GM19240 (cell line): ENCODE measurements at regions not wholly inside any gene's neighbourhood (a gene's known extent, or its start where the extent isn't known, plus 50 kb on each side); places are given as distances from the start of the nearest gene placed in this dataset.
"Not testable (repeated sequence)": the region's sequence is repeated elsewhere in the genome, so short reads cannot be mapped to it uniquely, and the experiment has no call there.

ENCODE experiments used
- DNase-seq: peaks from one replicate; pipeline ENCODE4 v3.0.0; 2011; ENCODE audit warnings: low spot score; ENCODE audit not compliant: insufficient read length

DNA sequence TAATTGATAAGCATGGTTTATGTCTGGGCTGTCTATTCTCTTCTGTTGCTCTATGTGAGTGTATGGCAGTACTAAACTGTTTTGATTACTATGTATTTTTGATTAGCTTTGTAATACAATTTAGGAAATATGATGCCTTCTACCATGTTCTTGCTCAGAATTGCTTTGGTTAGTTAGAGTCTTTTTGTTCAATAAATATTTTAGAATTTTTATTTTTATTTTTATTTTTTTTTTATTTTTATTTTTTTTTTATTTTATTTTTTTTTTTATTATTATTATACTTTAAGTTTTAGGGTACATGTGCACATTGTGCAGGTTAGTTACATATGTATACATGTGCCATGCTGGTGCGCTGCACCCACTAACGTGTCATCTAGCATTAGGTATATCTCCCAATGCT, 710.3 kb downstream of the GBE1 start:
- not testable (repeated sequence) for DNase-seq

DNA sequence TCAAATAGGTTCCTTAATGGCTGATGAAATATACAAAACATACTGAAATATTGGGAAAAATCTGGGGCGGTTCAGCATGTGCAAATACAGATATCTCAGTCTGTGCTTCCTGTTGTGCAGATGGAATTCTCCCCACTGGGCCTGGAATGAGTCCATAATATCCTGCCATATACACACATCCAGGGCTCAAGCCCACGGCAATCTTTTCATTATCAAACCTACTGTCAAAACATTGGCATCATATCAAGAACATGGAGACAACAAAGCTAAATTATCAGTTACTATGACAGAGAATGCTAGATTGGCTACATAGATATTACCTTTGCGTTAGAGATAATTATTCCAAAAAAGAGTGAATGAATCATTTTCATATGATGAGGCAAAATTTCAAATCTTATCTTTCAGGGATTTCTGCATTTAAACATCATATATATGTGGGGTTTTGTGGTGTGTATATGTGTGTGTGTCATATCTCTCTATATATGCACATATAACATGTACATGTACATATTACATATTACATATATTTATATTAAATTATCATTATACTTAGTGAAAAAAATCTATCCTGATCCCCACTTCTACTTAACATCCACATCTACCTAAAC, 713.3 kb downstream of the GBE1 start:
- DNase-seq: no peak

DNA sequence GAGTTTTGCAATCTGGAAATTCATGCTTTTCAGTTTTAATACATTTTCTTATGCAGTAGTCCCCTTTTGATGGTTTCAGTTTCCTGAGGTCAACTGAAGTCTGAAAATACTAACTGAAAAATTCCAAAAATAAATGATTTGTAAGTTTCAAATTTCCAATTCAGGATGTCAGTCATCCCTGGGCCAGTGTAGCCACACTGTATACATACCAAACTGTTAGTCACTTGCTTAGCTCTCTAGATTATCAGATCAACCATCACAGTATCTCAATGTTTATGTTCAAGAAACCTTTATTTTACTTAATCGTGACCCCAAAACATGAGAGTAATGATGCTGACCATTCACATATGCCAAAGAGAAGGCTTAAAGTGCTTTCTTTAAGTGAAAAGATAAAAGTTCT, 715.5 kb downstream of the GBE1 start:
- no peak for DNase-seq

DNA sequence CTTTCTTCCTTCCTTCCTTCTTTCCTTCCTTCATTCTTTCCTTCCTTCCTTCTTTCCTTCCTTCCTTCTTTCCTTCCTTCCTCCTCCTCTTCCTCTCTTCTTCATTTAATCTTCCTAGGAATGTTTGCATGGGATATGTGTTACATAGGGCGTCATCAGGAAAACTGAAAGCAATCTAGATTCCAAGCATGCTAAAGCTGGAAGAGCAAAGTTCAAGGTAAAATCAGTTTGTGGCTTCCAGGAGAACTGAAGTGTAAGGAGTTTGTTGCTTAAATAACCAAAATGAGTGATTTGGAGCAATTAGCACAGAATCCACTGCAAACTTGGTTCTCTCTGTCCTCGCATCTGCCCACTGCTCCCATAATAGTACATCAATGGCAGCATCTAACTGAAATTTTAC, 716.2 kb downstream of the GBE1 start:
- DNase-seq: no peak

DNA sequence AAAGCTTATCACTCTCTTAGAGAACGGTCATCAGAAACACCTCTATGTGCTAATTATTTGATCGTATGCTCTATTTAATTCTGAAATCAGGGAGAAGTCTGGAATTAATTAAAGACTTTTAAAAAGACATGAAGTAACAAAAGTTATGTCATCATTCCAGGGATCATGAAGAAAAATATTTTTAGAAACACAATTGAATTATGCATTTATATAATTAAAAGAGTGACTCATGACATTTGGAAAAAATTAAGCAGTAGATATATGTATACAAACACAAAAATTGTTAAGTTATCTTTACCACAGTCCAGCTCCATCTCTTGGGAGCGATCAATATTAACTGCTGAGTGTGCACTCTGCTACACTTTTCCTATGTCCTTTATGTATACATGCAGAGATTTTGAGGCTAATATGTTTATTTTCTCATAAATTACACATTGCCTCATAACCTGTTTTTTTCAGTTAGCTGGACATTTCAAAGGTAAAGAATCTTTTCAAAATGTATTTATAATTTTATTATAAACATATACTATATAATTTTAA, 717.7 kb downstream of the GBE1 start:
- DNase-seq: no peak

DNA sequence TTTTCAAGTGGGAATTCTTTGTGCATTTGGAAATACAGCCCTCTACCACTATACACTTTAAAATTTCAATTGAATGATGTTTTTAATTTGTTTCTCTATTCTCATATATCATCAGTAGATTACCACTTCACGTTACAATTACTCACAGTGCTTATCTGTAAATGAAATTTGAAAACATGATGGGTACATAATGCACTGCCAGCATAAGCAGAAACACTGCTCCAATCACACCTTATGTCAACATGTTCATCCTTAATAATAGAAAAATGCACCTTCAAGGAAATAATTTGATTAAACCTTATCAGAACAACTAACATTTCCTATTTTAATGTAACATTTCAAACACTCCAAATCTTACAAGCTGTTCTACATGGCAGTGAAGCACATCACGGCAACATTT, 718.4 kb downstream of the GBE1 start:
- DNase-seq: no peak

DNA sequence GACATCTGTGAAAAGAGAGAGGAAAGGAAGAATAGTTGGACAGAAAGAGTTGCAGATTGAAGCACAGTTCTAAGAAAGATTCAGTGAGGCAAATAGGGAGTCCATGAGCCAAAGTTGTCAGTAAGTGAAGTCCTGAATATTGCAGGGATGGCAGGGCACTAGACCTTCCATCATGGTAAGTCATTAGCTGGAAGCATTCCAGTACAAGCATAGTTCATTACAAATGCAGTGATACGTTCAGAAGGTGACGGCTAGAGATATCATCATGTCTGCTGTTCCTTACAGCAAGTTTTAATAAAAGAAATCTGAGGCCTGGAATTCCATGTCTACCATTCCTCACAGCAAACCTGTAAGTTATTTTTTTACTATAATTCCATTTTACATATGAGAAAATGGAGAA, 720.1 kb downstream of the GBE1 start:
- DNase-seq: no peak

DNA sequence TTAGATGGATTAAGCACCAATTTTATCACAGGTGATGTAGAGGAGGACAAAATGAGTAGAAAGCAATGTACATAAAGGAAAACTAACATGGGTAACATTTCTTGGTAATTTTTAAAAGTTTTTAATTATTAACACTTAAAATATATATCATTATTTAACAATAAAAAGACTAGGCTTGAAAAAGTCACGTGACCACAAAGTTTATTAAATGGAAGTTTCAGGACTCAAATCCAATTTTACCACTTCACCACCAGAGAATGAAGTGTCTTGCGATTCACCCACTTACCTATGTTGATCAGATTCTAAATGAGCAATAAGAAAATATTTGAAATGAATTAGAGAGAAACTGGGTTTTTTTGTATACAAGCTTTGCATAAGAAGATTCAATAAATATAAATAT, 721.3 kb downstream of the GBE1 start:
- no peak for DNase-seq

DNA sequence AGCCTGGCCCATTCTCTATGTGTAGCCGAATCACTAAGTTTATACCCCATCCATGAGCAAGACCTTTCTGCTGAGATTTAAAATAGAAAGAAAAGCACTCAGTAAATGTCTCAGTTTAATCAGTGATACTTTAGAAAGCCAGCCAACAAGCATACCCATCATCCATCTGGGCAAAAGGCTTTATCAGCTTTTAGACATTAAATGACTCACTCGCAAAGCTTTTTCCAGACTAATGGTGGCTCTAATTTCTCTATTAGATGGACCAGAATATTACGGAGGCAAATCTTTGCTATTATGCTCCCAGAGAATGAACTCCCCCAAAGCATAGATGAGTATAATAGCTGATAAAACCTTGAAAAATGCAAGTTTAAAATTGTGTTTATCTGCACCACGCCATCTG, 727.8 kb downstream of the GBE1 start:
- no peak for DNase-seq

DNA sequence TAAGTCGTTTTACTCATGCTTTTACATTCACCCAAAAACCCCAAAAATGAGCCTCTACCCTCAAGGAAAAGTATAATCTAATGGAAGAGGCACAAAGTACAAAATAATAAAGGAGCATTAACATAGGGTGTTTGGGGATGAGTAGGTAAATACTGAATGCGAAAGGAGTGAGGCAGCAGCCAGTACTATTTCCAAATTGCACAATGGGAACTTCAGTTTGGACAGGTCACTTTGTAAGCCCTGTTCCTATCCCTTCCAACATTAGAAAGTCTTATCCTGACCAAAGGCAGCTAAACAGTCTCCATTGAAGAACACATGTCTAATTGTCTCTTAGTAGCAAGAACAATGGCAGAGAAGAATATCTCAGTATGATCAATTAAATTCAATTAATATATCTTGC, 728.3 kb downstream of the GBE1 start:
- no peak for DNase-seq

DNA sequence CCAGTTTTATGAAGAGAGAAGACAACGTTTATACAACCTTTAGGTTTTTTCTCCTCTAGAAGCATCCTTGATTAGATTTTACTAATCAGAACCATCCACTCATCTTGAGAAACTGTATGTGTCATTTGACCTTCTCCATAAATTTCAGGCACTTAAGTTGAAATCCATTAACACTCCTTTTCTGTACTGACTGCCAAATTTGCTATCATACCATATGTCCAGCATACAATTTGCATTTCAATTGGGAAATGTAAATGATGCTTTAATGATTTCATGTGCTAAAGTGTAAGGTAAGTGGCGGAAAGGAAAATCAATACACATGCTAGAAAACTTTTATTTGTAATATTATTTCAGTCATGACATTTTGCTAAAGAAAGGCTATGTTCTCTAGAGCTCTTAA, 731.6 kb downstream of the GBE1 start:
- no peak for DNase-seq

DNA sequence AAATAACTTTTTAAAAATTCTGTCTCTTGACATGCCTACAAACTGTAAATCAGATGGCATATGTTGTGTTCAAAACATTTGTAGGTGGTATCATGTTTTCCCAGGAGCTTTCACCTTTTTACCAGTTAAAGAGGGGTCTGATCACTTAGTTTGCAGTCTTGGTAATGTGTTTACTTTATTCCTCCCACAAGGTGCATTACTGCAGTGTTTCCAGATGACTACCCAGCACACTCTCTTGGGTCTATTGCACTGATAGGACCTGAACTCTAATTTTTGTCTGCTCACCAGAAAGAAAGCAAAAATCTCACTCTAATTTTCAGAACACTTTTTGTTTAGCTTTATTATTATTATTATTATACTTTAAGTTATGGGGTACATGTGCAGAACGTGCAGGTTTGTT, 734.1 kb downstream of the GBE1 start:
- no peak for DNase-seq

DNA sequence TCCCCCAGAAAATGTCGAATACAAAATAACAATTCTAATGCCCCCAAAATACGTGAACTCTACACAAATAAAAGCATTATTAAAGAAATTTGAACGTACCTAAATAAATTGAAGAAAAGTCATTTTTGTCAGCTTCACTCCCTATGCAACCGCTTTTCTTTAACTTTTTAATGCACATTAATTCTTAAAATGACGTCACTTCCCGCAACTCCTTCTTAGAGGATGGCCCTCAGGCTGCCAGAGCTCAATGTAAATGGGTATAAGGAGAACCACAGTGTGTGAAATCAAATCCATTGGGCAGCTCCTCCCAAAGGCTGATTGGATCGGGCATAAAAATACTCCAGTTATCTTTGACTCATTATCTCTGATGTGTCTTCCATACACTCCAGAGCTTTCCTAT, 736.9 kb downstream of the GBE1 start:
- DNase-seq: no peak

DNA sequence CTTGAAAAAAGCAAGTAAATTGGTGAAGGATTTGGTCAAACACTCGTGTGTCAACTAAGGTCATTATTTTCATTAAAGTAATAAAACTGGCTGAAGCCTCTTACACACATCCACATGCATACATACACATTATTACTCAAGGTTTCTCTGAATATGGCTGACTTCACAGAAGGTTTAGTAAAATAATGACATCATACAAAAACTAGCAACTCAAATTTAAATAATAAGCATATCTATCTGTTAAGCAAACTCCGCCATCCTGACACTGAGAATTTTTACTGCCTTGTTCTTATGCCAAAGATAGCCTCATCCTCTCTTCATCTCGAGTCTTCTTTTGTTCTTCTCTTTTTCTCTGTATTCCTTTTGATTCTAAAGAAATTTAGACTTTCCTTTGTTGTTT, 739.1 kb downstream of the GBE1 start:
- no peak for DNase-seq

DNA sequence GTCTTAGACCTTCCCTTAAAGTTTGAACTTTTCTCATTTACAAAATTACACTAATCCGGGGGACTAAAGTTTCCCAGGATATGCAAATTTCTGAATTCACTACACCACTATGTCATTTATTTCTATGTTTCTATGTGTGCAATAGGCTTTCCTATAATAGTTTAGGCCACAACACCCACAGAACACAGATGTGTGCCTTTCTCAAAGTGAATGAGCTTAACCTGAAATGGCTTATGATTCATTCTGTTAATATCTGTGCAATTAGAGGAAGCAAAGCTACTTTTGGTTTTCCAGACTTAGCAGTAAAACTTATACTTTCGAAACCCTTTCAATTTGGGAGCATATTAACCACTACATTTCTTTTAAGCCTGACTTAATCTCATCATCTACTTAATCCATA, 748.1 kb downstream of the GBE1 start:
- no peak for DNase-seq

DNA sequence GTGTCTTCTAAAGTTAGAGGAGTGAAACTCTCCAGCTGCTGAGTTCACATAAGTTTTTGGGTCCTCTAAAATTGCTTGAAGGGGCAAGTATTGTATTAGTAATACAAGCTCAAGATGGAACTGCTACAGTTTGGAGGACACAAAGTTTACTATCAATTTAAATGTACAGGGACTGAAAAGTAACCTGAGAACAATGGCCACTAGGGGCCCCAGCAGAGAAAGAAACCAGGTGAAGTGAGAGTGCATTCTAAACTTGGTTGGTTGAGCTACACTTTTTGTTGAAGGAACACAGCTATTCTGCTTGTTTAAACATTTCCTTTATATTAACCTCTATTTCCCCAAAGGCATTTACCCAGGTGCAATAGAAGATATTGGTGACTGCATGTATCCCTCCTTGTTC, 755.5 kb downstream of the GBE1 start:
- DNase-seq: no peak

DNA sequence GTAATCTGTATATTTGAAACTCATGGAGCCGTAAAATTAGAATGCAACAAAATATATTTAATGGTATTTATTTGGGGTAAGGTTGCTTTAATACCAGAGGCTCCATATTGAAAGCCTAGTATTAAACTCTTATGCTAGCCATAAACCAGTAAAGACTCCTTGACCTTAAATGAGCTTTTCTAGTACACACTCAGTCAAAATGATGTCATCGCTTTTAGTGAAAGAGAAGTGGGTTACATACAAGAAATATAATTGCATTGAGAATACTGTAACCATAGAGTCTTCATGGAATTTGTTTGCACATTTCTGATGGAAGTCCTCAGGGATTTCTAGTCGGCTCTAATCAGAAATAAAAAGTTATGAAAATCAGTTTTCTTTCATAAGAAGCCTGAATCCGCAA, 757.6 kb downstream of the GBE1 start:
- no peak for DNase-seq

DNA sequence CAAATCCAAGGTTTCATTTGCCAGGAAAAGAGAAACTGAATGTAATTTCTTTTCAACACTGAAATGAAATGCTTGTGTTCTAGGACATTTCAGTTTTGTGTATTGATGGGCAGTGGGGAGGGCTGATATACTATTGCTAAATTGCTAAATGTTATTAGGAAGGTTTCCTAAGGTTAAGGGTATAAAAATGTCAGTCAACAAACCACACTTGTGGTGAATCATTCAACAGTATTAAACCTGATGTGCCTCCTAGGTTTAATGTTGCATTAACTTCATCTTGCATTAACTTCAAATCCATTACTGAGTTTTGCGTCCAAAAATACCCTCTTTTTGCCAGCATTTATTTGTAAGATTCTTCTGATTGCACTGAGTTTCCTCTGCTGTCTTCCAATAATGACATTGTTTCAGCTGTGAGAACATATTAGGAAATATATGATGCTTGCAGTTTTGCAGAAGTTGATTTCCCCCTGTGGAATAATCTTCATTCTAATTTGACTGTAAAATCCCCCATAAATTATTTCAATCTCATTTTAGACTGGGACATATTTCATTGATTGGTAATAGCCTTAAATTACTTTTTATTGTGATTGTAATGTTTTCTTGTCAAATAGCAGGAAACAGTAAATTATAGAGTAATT, 758.3 kb downstream of the GBE1 start:
- no peak for DNase-seq

DNA sequence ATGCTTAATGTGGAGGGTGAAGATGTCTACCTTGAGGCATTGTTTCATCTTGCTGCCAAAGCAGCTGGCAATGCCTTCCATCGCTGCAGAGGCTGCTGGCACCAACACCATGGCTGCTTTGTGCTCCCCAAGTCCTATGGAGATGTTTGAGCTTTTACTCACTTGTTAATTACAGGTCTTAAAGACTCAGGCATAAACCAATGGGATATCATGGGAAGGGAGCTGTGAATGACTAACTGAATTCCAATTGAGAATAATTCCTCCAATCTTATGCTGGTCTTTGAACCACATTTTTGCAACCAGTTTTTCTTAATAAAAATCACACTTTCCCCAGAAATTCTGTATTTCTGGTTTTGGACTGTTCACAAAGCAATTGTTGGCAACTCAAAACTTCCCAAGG, 762.0 kb downstream of the GBE1 start:
- DNase-seq: no peak

DNA sequence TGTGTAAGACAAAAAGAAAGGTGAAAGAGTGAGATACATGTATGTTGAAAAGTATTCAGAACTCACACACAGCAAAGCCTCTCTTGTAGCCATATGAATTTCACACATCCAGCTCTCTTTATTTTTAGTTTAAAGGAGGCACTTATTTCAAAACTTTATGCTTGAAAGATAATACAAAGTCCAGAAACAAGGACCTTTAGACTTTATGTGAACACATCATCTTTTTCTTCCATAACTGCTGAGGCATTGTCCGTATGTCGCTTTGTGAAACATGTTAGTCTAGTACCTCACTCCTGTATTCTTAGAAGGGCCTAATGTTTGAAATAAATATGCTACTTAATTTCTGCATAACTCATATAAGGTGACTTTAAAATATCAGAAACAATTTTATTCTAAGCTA, 763.4 kb downstream of the GBE1 start:
- no peak for DNase-seq

DNA sequence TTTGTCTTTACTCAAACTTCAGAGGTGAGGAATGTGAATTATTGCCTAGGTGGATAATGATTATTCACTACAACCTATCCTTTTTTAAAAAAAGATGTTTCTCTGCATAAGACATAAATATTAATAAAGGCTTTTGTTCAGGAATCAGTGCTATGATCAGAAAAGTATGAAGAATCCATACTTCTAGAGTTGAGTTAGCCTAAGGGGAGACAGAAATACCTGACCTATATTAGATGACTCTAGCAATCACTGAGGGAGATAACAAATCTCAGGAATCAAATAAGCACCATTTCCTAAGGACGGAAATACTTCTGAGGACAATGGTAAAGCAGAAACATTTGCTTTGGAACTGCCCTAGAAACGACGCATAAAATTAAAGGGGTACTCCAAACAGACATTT, 763.8 kb downstream of the GBE1 start:
- DNase-seq: no peak

DNA sequence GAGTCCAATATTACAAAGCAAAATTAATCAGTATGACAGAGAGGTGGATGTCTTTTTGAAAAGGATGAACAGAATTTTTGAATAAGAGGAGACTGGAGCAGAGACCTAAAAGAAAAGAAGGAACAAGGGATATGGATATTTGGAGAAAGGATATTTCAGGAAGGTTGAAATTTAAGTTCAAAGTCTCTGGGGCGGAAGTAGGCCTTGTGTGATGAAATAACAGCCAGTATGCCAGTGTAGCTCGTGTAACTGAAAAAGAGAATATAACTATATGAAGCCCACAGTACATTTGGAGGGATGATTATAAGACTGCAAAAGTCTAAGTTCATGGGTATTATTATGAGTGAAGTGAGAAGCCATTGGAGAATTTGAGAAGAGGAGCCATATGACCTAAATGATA, 766.7 kb downstream of the GBE1 start:
- DNase-seq: no peak

DNA sequence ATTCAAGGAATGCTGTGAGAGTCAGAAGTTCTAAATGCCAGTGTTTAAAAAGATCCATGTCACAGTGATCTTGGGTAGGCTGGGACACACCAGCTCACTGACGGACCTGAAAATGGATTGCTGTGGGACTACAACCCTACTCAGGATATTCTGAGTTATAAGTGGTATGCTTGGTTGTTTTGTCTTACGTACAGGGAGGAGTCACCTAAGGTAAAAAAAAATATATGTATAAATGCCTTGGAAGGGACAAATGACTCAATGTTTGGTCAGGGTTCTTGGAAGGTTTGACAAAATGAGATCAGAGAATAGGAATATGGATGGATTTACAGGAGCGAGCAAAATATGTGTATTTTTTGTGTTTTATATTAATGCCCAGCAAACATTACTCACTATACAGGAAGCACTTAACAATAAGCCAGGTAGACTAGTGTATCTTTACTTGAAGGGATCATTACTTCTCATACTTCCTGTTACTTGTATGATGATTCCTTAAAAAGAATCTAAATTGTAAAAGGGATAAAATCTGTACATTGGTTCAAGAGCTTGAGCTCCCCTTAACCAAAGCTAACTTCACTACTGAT, 767.3 kb downstream of the GBE1 start:
- no peak for DNase-seq
